A172 (cell line): ENCODE measurements at regions not wholly inside any gene's neighbourhood (a gene's known extent, or its start where the extent isn't known, plus 50 kb on each side); places are given as distances from the start of the nearest gene placed in this dataset.
A peak's percentile ranks its signal among the peaks of the same experiment; 100 is the strongest.
"Not testable (repeated sequence)": the region's sequence is repeated elsewhere in the genome, so short reads cannot be mapped to it uniquely, and the experiment has no call there.

Source experiments
- DNase-seq: peaks from one replicate; pipeline ENCODE4 v3.0.0-alpha.2; 2015; ENCODE audit warnings: low spot score

DNA sequence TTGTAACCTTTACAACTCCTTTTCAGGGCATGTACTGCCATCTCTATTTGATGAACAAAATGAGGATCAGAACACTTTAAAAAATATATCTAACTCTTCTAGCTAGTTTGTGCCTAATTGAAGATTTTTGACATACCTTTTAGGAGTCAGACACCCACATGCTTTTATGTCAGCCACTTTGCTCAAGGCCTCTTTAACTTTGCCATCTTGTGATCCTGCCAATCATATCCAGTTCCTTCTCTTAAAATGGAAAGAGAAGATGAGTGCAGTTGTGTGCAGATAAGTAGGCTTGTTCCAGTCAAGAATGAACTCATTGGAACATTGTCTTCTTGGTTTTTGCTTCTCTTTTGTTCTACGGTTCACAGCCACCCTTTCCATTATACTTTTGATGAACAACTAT, 425.6 kb upstream of the TNC start:
- DNase-seq: no peak

GRCh38 chr9:115548609-115549260, 430.8 kb upstream of the TNC start:
- DNase-seq: no peak

GRCh38 chr9:115551396-115551795, 433.4 kb upstream of the TNC start:
- no peak for DNase-seq

GRCh38 chr9:115553060-115553773, 435.3 kb upstream of the TNC start:
- DNase-seq: no peak

- DNase-seq: no peak
These were observed 438.5 kb upstream of the TNC start for GRCh38 chr9:115556432-115556831.

GRCh38 chr9:115575147-115575546, 457.2 kb upstream of the TNC start:
- no peak for DNase-seq

- not testable (repeated sequence) for DNase-seq
These were observed 467.5 kb upstream of the TNC start for GRCh38 chr9:115585458-115585857.

- DNase-seq: no peak
These were observed 469.4 kb upstream of the TNC start for GRCh38 chr9:115587310-115587709.

DNA sequence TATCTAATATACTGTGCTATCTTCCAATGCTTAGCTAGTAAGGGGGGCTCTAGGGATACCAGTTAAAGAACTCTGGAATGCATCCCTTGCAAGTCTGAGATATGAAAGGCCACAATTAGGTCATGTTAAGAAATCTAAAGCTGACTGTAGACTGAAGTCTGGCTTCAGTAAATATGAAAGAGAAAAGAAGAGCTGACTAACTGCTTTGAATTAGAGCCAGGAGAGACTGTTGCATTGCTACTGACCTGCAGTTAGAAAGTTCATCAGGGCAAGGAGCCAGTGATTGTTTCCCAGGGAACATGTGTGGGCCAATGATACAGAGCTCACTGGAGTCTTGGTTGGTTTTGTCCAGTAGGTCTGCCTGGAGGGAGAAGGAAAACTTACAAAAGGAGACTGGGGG, 472.1 kb upstream of the TNC start:
- DNase-seq: peak; percentile 63

DNA sequence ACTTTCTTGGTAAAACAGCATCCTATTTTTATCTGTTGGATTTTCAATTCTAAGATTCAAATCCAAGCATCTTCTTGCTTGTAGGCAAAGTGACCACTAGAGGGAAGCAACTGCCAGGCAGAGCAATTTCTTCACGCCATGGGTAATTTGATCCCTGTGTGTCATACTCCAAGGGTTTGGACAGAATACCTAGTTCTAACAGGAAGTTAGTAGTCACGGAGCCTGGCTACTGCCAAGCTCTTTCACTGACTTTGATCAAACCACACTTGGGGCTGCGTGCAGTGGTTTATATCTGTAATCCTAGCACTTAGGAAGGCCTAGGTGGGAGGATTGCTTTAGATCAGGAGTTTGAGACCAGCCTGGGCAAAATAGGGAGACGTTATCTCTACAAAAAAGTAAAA, 473.6 kb upstream of the TNC start:
- peak; percentile 98 for DNase-seq

- peak; percentile 64 for DNase-seq
These were observed 475.7 kb upstream of the TNC start for GRCh38 chr9:115593587-115594091.

- DNase-seq: no peak
These were observed 476.6 kb upstream of the TNC start for GRCh38 chr9:115594557-115594956.

GRCh38 chr9:115596021-115596745, 478.2 kb upstream of the TNC start:
- peak; percentile 83 for DNase-seq

DNA sequence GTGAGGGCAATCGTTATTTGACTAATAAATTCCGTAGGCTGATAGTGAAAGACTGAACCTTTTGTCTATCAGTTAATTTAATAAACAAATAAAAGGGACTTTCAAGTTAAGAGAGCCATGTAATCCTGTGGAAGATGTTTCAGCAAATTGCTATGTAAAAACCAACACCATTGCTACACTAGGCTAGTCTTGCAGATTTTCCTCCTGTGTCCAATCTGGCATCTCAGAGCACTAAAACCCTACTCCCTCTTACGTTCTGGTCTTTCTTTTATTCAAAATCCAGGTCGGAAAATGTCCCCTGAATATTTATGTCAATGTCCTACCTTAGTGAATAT, 478.8 kb upstream of the TNC start:
- DNase-seq: no peak

- no peak for DNase-seq
These were observed 479.5 kb upstream of the TNC start for GRCh38 chr9:115597330-115597895.

DNA sequence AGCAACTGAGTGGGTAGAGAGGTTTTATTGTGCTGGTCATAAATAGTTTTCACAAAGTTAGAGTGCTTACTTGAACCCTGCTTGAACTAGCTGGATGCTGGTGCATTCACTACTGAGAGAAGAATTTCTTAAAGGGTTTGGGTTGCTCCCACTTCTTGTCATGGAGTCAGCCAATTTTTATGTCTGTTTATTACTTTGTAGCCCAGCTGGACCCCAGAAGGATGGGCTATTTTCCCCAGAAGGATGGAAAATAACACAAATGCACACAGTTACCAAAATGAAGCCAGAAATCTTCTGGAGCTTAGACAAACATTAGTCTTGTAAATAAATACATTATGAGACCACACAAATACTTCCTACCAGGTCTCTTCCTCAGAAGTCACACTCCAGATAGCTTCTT, 480.8 kb upstream of the TNC start:
- DNase-seq: no peak

GRCh38 chr9:115599898-115600297, 481.9 kb upstream of the TNC start:
- DNase-seq: no peak

GRCh38 chr9:115601434-115601833, 483.5 kb upstream of the TNC start:
- DNase-seq: no peak

DNA sequence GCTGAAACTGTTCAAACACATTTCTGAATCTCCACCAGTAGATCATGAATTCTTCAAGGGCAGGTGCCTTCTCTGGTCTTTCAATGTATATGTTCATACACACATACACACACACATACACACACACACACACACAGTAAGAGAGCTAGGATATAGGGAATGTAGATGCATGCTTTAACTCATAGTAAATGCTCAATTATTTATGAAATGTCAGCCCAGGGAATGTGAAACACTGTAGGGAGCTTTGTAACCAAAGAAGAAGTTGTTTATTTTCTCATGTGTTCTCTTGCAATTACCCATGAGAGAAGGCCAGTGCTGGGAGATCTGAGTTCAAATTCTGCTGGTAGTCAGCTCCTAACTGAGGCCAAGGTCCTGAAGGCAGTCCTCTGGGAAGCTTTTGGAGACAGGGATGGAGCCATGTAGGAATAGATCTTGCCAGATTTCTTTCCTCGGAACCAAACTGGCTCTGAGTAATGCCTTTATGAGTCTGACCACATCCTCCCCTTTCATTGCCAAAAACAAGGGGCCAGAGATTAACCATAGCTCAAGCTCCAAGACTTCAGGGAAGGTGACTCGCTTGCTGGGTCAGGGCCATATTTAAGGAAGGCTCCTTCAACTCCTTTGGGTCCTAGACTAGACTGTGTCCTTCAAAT, 487.0 kb upstream of the TNC start:
- DNase-seq: peak; percentile 93

DNA sequence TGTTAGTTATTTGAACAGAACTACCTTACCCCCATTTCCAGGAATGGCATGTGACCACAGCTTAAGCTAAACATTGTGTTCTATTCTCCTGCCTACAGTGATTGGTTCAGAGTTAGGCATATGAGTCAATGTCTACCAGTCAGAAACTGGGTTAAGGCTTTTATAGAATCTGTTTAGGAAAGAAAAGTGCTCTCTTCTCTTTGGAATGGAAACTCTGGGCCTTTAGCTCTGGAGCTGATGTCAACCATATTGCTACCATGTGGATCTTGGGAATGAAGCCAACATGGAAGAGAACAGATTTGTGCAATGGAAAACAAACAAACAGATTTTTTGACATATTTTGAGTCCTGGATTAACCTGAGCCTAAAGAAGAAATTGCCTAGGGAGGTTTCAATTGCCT, 488.9 kb upstream of the TNC start:
- DNase-seq: no peak

DNA sequence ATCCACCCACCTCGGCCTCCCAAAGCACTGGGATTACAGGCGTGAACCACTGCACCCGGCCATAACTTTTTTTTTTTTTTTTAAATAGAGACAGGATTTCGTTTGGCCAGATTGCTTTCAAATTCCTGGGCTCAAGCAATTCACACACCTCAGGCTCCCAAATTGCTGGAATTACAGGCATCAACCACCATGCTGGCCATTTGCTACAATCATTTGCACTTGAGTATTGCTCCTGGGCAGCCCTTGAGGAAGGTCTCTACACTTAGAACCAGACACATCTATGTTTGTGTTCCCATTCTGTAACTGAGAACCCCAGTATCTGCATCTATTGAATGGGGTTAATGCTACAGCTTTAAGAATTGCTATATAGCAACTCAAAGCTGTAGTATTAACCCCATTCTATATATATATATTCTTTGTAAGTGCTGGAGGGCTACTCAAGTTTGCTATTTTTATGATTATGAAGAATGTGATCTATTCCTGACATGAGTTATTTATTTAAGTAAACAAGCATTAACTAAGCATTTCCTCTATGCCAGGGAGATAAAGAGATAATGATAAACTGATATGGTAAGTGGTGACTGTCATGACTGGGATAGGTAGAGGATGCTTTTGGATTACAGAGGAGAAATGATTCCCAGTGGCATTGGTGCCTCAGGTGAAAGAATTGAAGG, 496.5 kb upstream of the TNC start:
- DNase-seq: no peak

GRCh38 chr9:115615000-115615401, 497.0 kb upstream of the TNC start:
- peak; percentile 17 for DNase-seq
